ENCODE measurements at regions not wholly inside any gene's neighbourhood (a gene's known extent, or its start where the extent isn't known, plus 50 kb on each side); places are given as distances from the start of the nearest gene placed in this dataset.
"Not testable (repeated sequence)": the region's sequence is repeated elsewhere in the genome, so short reads cannot be mapped to it uniquely, and the experiment has no call there.

GRCh38 chr2:48187503-48187902 is 127.0 kb upstream of the FOXN2 start:
- peak in 1 of 2 experiments; percentile 58 for DNase-seq
- TF ChIP-seq POLR2A (IDR thresholded peaks at IDR 0.05; ENCODE audit: low read length) (no peak), GATA1 (IDR thresholded peaks at IDR 0.05; ENCODE audit: low read depth, low read length) (no peak)

- peak; percentile 51 to 60 for DNase-seq
- TF ChIP-seq GATA1 (IDR thresholded peaks at IDR 0.05; ENCODE audit: low read depth, low read length): no peak
- TF ChIP-seq POLR2A (IDR thresholded peaks at IDR 0.05; ENCODE audit: low read length): no peak
These were observed 124.8 kb upstream of the FOXN2 start for GRCh38 chr2:48189552-48190228.

GRCh38 chr2:48190230-48190629 is 124.3 kb upstream of the FOXN2 start:
- TF ChIP-seq GATA1 (IDR thresholded peaks at IDR 0.05; ENCODE audit: low read depth, low read length) (no peak), POLR2A (IDR thresholded peaks at IDR 0.05; ENCODE audit: low read length) (no peak)
- DNase-seq: peak in 1 of 2 experiments; percentile 33

GRCh38 chr2:48194641-48195040 is 119.8 kb upstream of the FOXN2 start:
- TF ChIP-seq POLR2A (IDR thresholded peaks at IDR 0.05; ENCODE audit: low read length) (no peak), GATA1 (IDR thresholded peaks at IDR 0.05; ENCODE audit: low read depth, low read length) (no peak)
- no peak for DNase-seq

GRCh38 chr2:48195169-48195568 is 119.3 kb upstream of the FOXN2 start:
- peak; percentile 17 to 32 for DNase-seq
- no peak for TF ChIP-seq POLR2A (IDR thresholded peaks at IDR 0.05; ENCODE audit: low read length)
- TF ChIP-seq GATA1 (IDR thresholded peaks at IDR 0.05; ENCODE audit: low read depth, low read length): no peak

- DNase-seq: no peak
- TF ChIP-seq POLR2A (IDR thresholded peaks at IDR 0.05; ENCODE audit: low read length): no peak
- TF ChIP-seq GATA1 (IDR thresholded peaks at IDR 0.05; ENCODE audit: low read depth, low read length): no peak
These were observed 116.9 kb upstream of the FOXN2 start for GRCh38 chr2:48197618-48198017.

GRCh38 chr2:48198371-48198770 is 116.1 kb upstream of the FOXN2 start:
- no peak for DNase-seq

GRCh38 chr2:48199070-48199469 is 115.4 kb upstream of the FOXN2 start:
- peak in 1 of 2 experiments; percentile 25 for DNase-seq
- no peak for TF ChIP-seq GATA1 (IDR thresholded peaks at IDR 0.05; ENCODE audit: low read depth, low read length)
- no peak for TF ChIP-seq POLR2A (IDR thresholded peaks at IDR 0.05; ENCODE audit: low read length)

More at GRCh38 chr2:48198371-48198770, 116.1 kb upstream of the FOXN2 start:
- no peak for TF ChIP-seq GATA1 (IDR thresholded peaks at IDR 0.05; ENCODE audit: low read depth, low read length)
- no peak for TF ChIP-seq POLR2A (IDR thresholded peaks at IDR 0.05; ENCODE audit: low read length)

GRCh38 chr2:48200620-48201293 is 113.7 kb upstream of the FOXN2 start:
- no peak for TF ChIP-seq POLR2A (IDR thresholded peaks at IDR 0.05; ENCODE audit: low read length)
- TF ChIP-seq GATA1 (IDR thresholded peaks at IDR 0.05; ENCODE audit: low read depth, low read length): no peak
- DNase-seq: peak; percentile 88 to 95

- DNase-seq: not testable (repeated sequence)
These were observed 113.0 kb upstream of the FOXN2 start for GRCh38 chr2:48201435-48201834.

GRCh38 chr2:48202863-48203642 is 111.4 kb upstream of the FOXN2 start:
- DNase-seq: peak in 1 of 2 experiments; percentile 8
- TF ChIP-seq POLR2A (IDR thresholded peaks at IDR 0.05; ENCODE audit: low read length): no peak

GRCh38 chr2:48203668-48204067 is 110.8 kb upstream of the FOXN2 start:
- DNase-seq: peak in 1 of 2 experiments; percentile 7

GRCh38 chr2:48204750-48205136 is 109.7 kb upstream of the FOXN2 start:
- DNase-seq: no peak
- TF ChIP-seq GATA1 (IDR thresholded peaks at IDR 0.05; ENCODE audit: low read depth, low read length) (no peak), POLR2A (IDR thresholded peaks at IDR 0.05; ENCODE audit: low read length) (no peak)

More at GRCh38 chr2:48203668-48204067, 110.8 kb upstream of the FOXN2 start:
- TF ChIP-seq GATA1 (IDR thresholded peaks at IDR 0.05; ENCODE audit: low read depth, low read length) (no peak), POLR2A (IDR thresholded peaks at IDR 0.05; ENCODE audit: low read length) (no peak)

- no peak for TF ChIP-seq GATA1 (IDR thresholded peaks at IDR 0.05; ENCODE audit: low read depth, low read length)
- no peak for TF ChIP-seq POLR2A (IDR thresholded peaks at IDR 0.05; ENCODE audit: low read length)
- peak; percentile 49 to 50 for DNase-seq
These were observed 109.2 kb upstream of the FOXN2 start for GRCh38 chr2:48205137-48205798.

GRCh38 chr2:48206056-48206656 is 108.3 kb upstream of the FOXN2 start:
- DNase-seq: peak; percentile 33 to 35
